ENCODE measurements at regions not wholly inside any gene's neighbourhood (a gene's known extent, or its start where the extent isn't known, plus 50 kb on each side); places are given as distances from the start of the nearest gene placed in this dataset.

DNA sequence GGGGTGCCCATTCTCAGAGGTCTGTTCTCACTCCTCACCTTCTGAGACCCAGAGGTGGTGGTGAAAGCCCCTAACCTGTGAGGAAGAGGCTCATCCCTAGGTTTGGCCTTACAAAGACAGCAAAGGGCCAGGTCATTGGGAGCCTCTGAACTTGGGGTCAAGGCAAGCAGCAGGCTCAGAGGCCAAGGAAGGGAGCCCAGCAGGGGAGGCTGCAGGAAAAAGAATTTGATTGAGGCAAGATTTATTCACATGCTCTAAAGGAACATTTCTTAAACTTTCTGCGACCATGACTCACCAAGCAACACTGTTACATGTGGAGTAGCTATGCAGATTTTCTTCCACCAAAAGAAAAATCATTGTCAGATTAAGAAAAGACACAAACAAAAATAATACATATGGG, 132.5 kb upstream of the SYT6 start:
- TF ChIP-seq POLR2A (IDR thresholded peaks at IDR 0.05) = no peak
- TF ChIP-seq, protein P1, sequence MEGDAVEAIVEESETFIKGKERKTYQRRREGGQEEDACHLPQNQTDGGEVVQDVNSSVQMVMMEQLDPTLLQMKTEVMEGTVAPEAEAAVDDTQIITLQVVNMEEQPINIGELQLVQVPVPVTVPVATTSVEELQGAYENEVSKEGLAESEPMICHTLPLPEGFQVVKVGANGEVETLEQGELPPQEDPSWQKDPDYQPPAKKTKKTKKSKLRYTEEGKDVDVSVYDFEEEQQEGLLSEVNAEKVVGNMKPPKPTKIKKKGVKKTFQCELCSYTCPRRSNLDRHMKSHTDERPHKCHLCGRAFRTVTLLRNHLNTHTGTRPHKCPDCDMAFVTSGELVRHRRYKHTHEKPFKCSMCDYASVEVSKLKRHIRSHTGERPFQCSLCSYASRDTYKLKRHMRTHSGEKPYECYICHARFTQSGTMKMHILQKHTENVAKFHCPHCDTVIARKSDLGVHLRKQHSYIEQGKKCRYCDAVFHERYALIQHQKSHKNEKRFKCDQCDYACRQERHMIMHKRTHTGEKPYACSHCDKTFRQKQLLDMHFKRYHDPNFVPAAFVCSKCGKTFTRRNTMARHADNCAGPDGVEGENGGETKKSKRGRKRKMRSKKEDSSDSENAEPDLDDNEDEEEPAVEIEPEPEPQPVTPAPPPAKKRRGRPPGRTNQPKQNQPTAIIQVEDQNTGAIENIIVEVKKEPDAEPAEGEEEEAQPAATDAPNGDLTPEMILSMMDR (IDR thresholded peaks at IDR 0.05) = no peak

All from prostate gland (tissue), 2 donors.